K562 (cell line): ENCODE measurements at regions not wholly inside any gene's neighbourhood (a gene's known extent, or its start where the extent isn't known, plus 50 kb on each side); places are given as distances from the start of the nearest gene placed in this dataset.

Experiments used
- ATAC-seq: fragments of 200-7000 bp; cut with Tn5 transposase; 3 replicates; pipeline ENCODE4 v1.9.1; 2020; ENCODE audit warnings: moderate library complexity
- BruUV-seq: library from RNA; stranded (reverse); fragments of 400-500 nt; replicated peaks from 2 replicates; lab custom pipeline; 2021; lab: Mats Ljungman, UMichigan
- CTCF ChIA-PET: fragments of 300-600 bp; formaldehyde crosslinking; extraction: SDS; loops from one replicate; lab custom pipeline; 2021; ENCODE audit warnings: low intra/inter-chr PET ratio; lab: Yijun Ruan, JAX
- POLR2A ChIA-PET: fragments of 300-600, 350-650 bp; sonication (Branson Sonifier 250); formaldehyde crosslinking; extraction: SDS; loops from one replicate; lab custom pipeline; 2021; ENCODE audit warnings: antibody characterized with exemption, inconsistent platforms; lab: Yijun Ruan, JAX
- DNase-seq, 4 experiments: peaks; one replicate each; pipeline versions ENCODE4 v3.0.0 to v3.0.0-alpha.2; 2011 to 2018; ENCODE audit warnings: low spot score in 3 of 4, mixed read lengths in 3 of 4; ENCODE audit errors: extremely low read depth in 1 of 4
- FAIRE-seq: peaks from 2 replicates; lab custom pipeline; 2011; peaks lifted over from hg19 to GRCh38; lab: Jason Lieb, UNC
- H2AFZ ChIP-seq: 2 replicates; pipeline ENCODE4 v1.6.0; 2011; ENCODE audit warnings: low read depth, low read length, control low read depth, inconsistent platforms
- H3K27ac ChIP-seq: fragments of 200-600 bp; 3 replicates; pipeline ENCODE4 v1.8.0; 2011; ENCODE audit warnings: low read depth, mild to moderate bottlenecking, control low read depth, inconsistent platforms, low read length, moderate library complexity, mixed read lengths; ENCODE audit errors: extremely low read depth
- H3K27me3 ChIP-seq, 2 experiments: fragments of 300-600 bp in 1 of 2; 2 replicates in 1 of 2; 3 replicates in 1 of 2; pipeline versions ENCODE4 v1.6.0 to v1.8.0; 2011; ENCODE audit warnings: inconsistent platforms in 2 of 2, low read length in 2 of 2, mild to moderate bottlenecking in 1 of 2, mixed read lengths in 1 of 2, moderate library complexity in 1 of 2; ENCODE audit not compliant: control insufficient read depth in 2 of 2, insufficient read depth in 2 of 2
- H3K36me3 ChIP-seq: fragments of 300-600 bp; 3 replicates; pipeline ENCODE4 v1.8.0; 2011; ENCODE audit warnings: mild to moderate bottlenecking, low read length, inconsistent platforms; ENCODE audit not compliant: control insufficient read depth, insufficient read depth
- H3K4me1 ChIP-seq, 2 experiments: fragments of 200-600 bp in 1 of 2; replicated peaks in 1 of 2; 2 replicates in 1 of 2; 3 replicates in 1 of 2; pipeline versions ENCODE4 v1.5.1 to v1.8.0; 2011; ENCODE audit warnings: inconsistent platforms in 2 of 2, low read length in 2 of 2, mild to moderate bottlenecking in 1 of 2, mixed read lengths in 1 of 2, moderate library complexity in 1 of 2; ENCODE audit not compliant: control insufficient read depth in 2 of 2, insufficient read depth in 2 of 2
- H3K4me2 ChIP-seq: 2 replicates; pipeline ENCODE4 v1.6.1; 2011; ENCODE audit warnings: low read length, control low read depth, inconsistent platforms, mixed read lengths; ENCODE audit not compliant: insufficient read depth
- H3K4me3 ChIP-seq: fragments of 200-600 bp; sonication (generic), shearing (Covaris generic); 2 replicates; pipeline ENCODE4 v1.5.1; 2016; ENCODE audit warnings: control low read depth, inconsistent platforms
- H3K79me2 ChIP-seq: fragments of 200-600 bp; 3 replicates; pipeline ENCODE4 v1.8.0; 2011; ENCODE audit warnings: low read length, inconsistent platforms; ENCODE audit not compliant: control insufficient read depth, insufficient read depth
- H3K9ac ChIP-seq, 2 experiments: 2 replicates each; pipeline versions ENCODE4 v1.6.0 to v1.6.1; 2011; ENCODE audit warnings: low read depth in 2 of 2, low read length in 2 of 2, control low read depth in 1 of 2, inconsistent platforms in 1 of 2, mild to moderate bottlenecking in 1 of 2, mixed read lengths in 1 of 2; ENCODE audit not compliant: insufficient read depth in 1 of 2
- H3K9me1 ChIP-seq: one replicate; pipeline ENCODE4 v1.6.0; 2011; ENCODE audit warnings: inconsistent platforms, mild to moderate bottlenecking, low read length, moderate library complexity; ENCODE audit not compliant: control insufficient read depth, insufficient read depth
- H3K9me3 ChIP-seq: replicated peaks from 2 replicates; pipeline ENCODE4 v1.5.1; 2011; ENCODE audit warnings: low read depth, low read length, inconsistent platforms; ENCODE audit not compliant: control insufficient read depth, insufficient read depth
- H4K20me1 ChIP-seq: replicated peaks from 2 replicates; pipeline ENCODE4 v1.6.1; 2011; ENCODE audit warnings: low read length, inconsistent platforms, mixed read lengths; ENCODE audit not compliant: control insufficient read depth, insufficient read depth
- CBX2 ChIP-seq: fragments of 200-600 bp; sonication (generic); IDR thresholded peaks from one replicate; pipeline ENCODE4 v1.6.1; 2012; ENCODE audit warnings: mild to moderate bottlenecking, low read length, inconsistent platforms; ENCODE audit not compliant: insufficient read depth, poor library complexity, severe bottlenecking
- CCAR2 ChIP-seq: fragments of 200-400 bp; formaldehyde crosslinking; IDR thresholded peaks from 2 replicates; pipeline ENCODE4 v1.6.1; 2017; ENCODE audit warnings: mild to moderate bottlenecking, low read depth, low read length
- CTCF ChIP-seq, 3 experiments: IDR thresholded peaks in 2 of 3; conservative IDR thresholded peaks in 1 of 3; 2 replicates each; pipeline ENCODE4 v1.5.1; 2011 to 2012; ENCODE audit warnings: low read length in 3 of 3, mild to moderate bottlenecking in 3 of 3, control low read depth in 2 of 3, improper control_type of control experiment in 1 of 3, inconsistent platforms in 1 of 3, low read depth in 1 of 3, mixed read lengths in 1 of 3, moderate library complexity in 1 of 3; ENCODE audit not compliant: insufficient read depth in 2 of 3
- HES1 ChIP-seq: fragments of 450-650 bp; IDR thresholded peaks from 2 replicates; pipeline ENCODE4 v1.6.1; 2016; ENCODE audit warnings: low read depth, mild to moderate bottlenecking, moderate library complexity
- HEY1 ChIP-seq: fragments of 250-450 bp; sonication (Bioruptor Pico); IDR thresholded peaks from 2 replicates; pipeline ENCODE4 v1.5.0; 2020; ENCODE audit warnings: mild to moderate bottlenecking, moderate library complexity, borderline replicate concordance
- POLR2G ChIP-seq: fragments of 200-400 bp; formaldehyde crosslinking; IDR thresholded peaks from 2 replicates; pipeline ENCODE4 v1.6.1; 2017; ENCODE audit warnings: low read depth, mild to moderate bottlenecking, antibody characterized with exemption, low read length, moderate library complexity
- SIX5 ChIP-seq, 2 experiments: IDR thresholded peaks; 2 replicates each; pipeline ENCODE4 v1.6.1; 2011; ENCODE audit warnings: low read length in 2 of 2, borderline replicate concordance in 1 of 2, low read depth in 1 of 2, mild to moderate bottlenecking in 1 of 2, moderate library complexity in 1 of 2; ENCODE audit not compliant: insufficient read depth in 1 of 2
- SPI1 ChIP-seq: IDR thresholded peaks from 2 replicates; pipeline ENCODE4 v1.6.1; 2011; ENCODE audit warnings: low read depth, low read length, control low read depth, borderline replicate concordance
- TCF3 ChIP-seq: sonication (generic); formaldehyde crosslinking; IDR thresholded peaks from 2 replicates; pipeline ENCODE4 v1.4.0; 2020; ENCODE audit warnings: mild to moderate bottlenecking, missing genetic modification reagents
- THAP12 ChIP-seq: fragments of 250-450 bp; sonication (Bioruptor Pico); IDR thresholded peaks from 2 replicates; pipeline ENCODE4 v1.9.0; 2021; ENCODE audit warnings: mild to moderate bottlenecking, inconsistent platforms
- ZBTB33 ChIP-seq: sonication (generic); formaldehyde crosslinking; IDR thresholded peaks from 2 replicates; pipeline ENCODE4 v1.8.1; 2023; ENCODE audit warnings: mild to moderate bottlenecking, missing genetic modification reagents
- ZNF197 ChIP-seq: fragments of 200-800 bp; sonication (Bioruptor generic); IDR thresholded peaks from 2 replicates; pipeline ENCODE4 v1.6.1; 2016; ENCODE audit warnings: low read depth, missing genetic modification characterization, missing compliant biosample characterization
- ZNF449 ChIP-seq: fragments of 250-450 bp; sonication (Bioruptor Pico); IDR thresholded peaks from 2 replicates; pipeline ENCODE4 v1.8.0; 2022; ENCODE audit warnings: moderate library complexity, mild to moderate bottlenecking, inconsistent platforms
- WGBS: fragments of 100-300 bp; shearing (Covaris generic); methylation state at CpG from one replicate; pipeline ENCODE4 v1.1.6; 2016; ENCODE audit warnings: low coverage, mixed read lengths; ENCODE audit not compliant: insufficient coverage; ENCODE audit errors: missing lambda C conversion rate; 5-methylcytosine and 5-hydroxymethylcytosine counted together
- in situ Hi-C: fragments of 300-500 bp; cut with MboI; formaldehyde crosslinking; loops from 4 replicates; pipeline ENCODE4 v1.15.0; 2018; ENCODE audit warnings: inconsistent platforms, mixed read lengths
- intact Hi-C: fragments of 100-400 bp; cut with micrococcal nuclease; formaldehyde crosslinking; loops from 2 replicates; pipeline ENCODE4 v1.14.2; 2022

- 3% methylated on average over 5 of the region's 5 CpGs for WGBS
- POLR2A ChIA-PET = no interaction called here
- TF ChIP-seq TCF3 (CRISPR knock-in tag) (no peak), POLR2G (no peak), THAP12 (no peak), HES1 (no peak), ZBTB33 (no peak), CBX2 (no peak), ZNF449 (CRISPR knock-in tag) (no peak), SPI1 (no peak), ZNF197 (CRISPR knock-in tag) (no peak), CCAR2 (no peak), CTCF (IDR thresholded peaks at IDR 0.05 in 2 of 3, conservative IDR thresholded peaks at IDR 0.05 in 1 of 3; ENCODE audit: insufficient read depth in 2 of 3, low read depth in 1 of 3, low read length in 3 of 3) (no peak), SIX5 (IDR thresholded peaks at IDR 0.05; ENCODE audit: borderline replicate concordance in 1 of 2, insufficient read depth in 1 of 2, low read depth in 1 of 2, low read length in 2 of 2) (no peak), HEY1 (no peak)
Measured at GRCh38 chr13:103731959-103732358, 665.7 kb upstream of the SLC10A2 start.

More at GRCh38 chr13:103731959-103732358, 665.7 kb upstream of the SLC10A2 start:
- Histone ChIP-seq H3K27ac (no peak overlapping the region), H3K27me3 (no peaks in the 10 kb centered on the region), H3K79me2 (no peaks in the 10 kb centered on the region), H4K20me1 (no peaks in the 10 kb centered on the region), H3K4me3 (no peak overlapping the region), H3K9ac (no peak overlapping the region), H2AFZ (no peak overlapping the region), H3K9me3 (no peaks in the 10 kb centered on the region), H3K4me2 (no peak overlapping the region), H3K4me1 (no peaks in the 10 kb centered on the region), H3K36me3 (no peaks in the 10 kb centered on the region), H3K9me1 (no peaks in the 10 kb centered on the region)
- BruUV-seq = no TSS peak
- in situ Hi-C loops = no loop called here
- FAIRE-seq (no peak), DNase-seq (no peak), ATAC-seq (no peak)
- CTCF ChIA-PET = no interaction called here
- intact Hi-C loops = no loop called here
